Endothelial cell of umbilical vein (primary cell): ENCODE measurements at regions not wholly inside any gene's neighbourhood (a gene's known extent, or its start where the extent isn't known, plus 50 kb on each side); places are given as distances from the start of the nearest gene placed in this dataset.

Experiments used
- BruUV-seq: library from RNA; stranded (reverse); fragments of 400-500 nt; replicated peaks from 2 replicates; lab custom pipeline; 2021; lab: Mats Ljungman, UMichigan
- CTCF ChIA-PET: fragments of 300-600, 350-600 bp; sonication (Branson Sonifier 250); formaldehyde crosslinking; loops from one replicate; lab custom pipeline; 2021; ENCODE audit warnings: antibody characterized with exemption, inconsistent platforms; lab: Charles Lee
- POLR2A ChIA-PET: fragments of 300-600, 350-600 bp; sonication (Branson Sonifier 250); formaldehyde crosslinking; loops from one replicate; lab custom pipeline; 2021; ENCODE audit warnings: antibody characterized with exemption, inconsistent platforms; lab: Charles Lee
- DNase-seq: peaks from one replicate; pipeline ENCODE4 v3.0.0-alpha.2; 2011; ENCODE audit warnings: low read depth, low spot score
- FAIRE-seq: peaks from 2 replicates; lab custom pipeline; 2011; peaks lifted over from hg19 to GRCh38; lab: Jason Lieb, UNC
- H2AFZ ChIP-seq: 2 replicates; pipeline ENCODE4 v1.6.0; 2012; ENCODE audit warnings: low read depth, low read length, control low read depth, inconsistent platforms
- H3K27ac ChIP-seq: 2 replicates; pipeline ENCODE4 v1.5.1; 2011; ENCODE audit warnings: low read depth, mild to moderate bottlenecking, control low read depth, low read length, moderate library complexity; ENCODE audit not compliant: insufficient read depth
- H3K27me3 ChIP-seq, 2 experiments: 2 replicates each; pipeline versions ENCODE4 v1.6.0 to v1.6.1; 2011; ENCODE audit warnings: low read length in 2 of 2, mixed read lengths in 1 of 2; ENCODE audit not compliant: control insufficient read depth in 2 of 2, insufficient read depth in 2 of 2
- H3K36me3 ChIP-seq, 2 experiments: 2 replicates in 1 of 2; 3 replicates in 1 of 2; pipeline ENCODE4 v1.5.1; 2011; ENCODE audit warnings: low read length in 2 of 2, mild to moderate bottlenecking in 1 of 2, moderate library complexity in 1 of 2; ENCODE audit not compliant: control insufficient read depth in 2 of 2, insufficient read depth in 2 of 2; ENCODE audit errors: extremely low read depth in 1 of 2
- H3K4me1 ChIP-seq: 3 replicates; pipeline ENCODE4 v1.5.1; 2011; ENCODE audit warnings: mild to moderate bottlenecking, low read length; ENCODE audit not compliant: control insufficient read depth, insufficient read depth; ENCODE audit errors: extremely low read depth
- H3K4me2 ChIP-seq: 2 replicates; pipeline ENCODE4 v1.6.1; 2011; ENCODE audit warnings: low read length, control low read depth, mixed read lengths; ENCODE audit not compliant: insufficient read depth
- H3K4me3 ChIP-seq, 3 experiments: fragments of 200-600 bp in 1 of 3; sonication (generic), shearing (Covaris generic) in 1 of 3; replicated peaks in 1 of 3; 2 replicates each; pipeline ENCODE4 v1.5.1; 2011 to 2016; ENCODE audit warnings: control low read depth in 3 of 3, low read length in 3 of 3, mild to moderate bottlenecking in 2 of 3, inconsistent platforms in 1 of 3, low read depth in 1 of 3, moderate library complexity in 1 of 3; ENCODE audit not compliant: insufficient read depth in 1 of 3
- H3K79me2 ChIP-seq: 2 replicates; pipeline ENCODE4 v1.6.0; 2012; ENCODE audit warnings: low read length, inconsistent platforms; ENCODE audit not compliant: control insufficient read depth, insufficient read depth
- H3K9ac ChIP-seq: replicated peaks from 2 replicates; pipeline ENCODE3; 2011; ENCODE audit warnings: low read length, control low read depth; ENCODE audit not compliant: insufficient read depth; ENCODE audit errors: extremely low read depth
- H3K9me1 ChIP-seq: replicated peaks from 3 replicates; pipeline ENCODE4 v1.6.0; 2011; ENCODE audit warnings: mild to moderate bottlenecking, low read length; ENCODE audit not compliant: control insufficient read depth, insufficient read depth; ENCODE audit errors: extremely low read depth
- H3K9me3 ChIP-seq: replicated peaks from 2 replicates; pipeline ENCODE4 v1.5.1; 2012; ENCODE audit warnings: low read length, inconsistent platforms; ENCODE audit not compliant: control insufficient read depth, insufficient read depth
- H4K20me1 ChIP-seq: replicated peaks from 2 replicates; pipeline ENCODE3; 2011; ENCODE audit warnings: mild to moderate bottlenecking, low read length; ENCODE audit not compliant: control insufficient read depth, insufficient read depth; ENCODE audit errors: extremely low read depth
- EZH2 ChIP-seq: IDR thresholded peaks from 2 replicates; pipeline ENCODE4 v1.6.1; 2012; ENCODE audit warnings: borderline replicate concordance, low read depth, mild to moderate bottlenecking, moderate library complexity, low read length, inconsistent platforms; ENCODE audit not compliant: severe bottlenecking
- GATA2 ChIP-seq: IDR thresholded peaks from 2 replicates; pipeline ENCODE4 v1.7.0; 2011; ENCODE audit warnings: low read depth, mild to moderate bottlenecking, moderate library complexity, mixed read lengths, low read length; ENCODE audit not compliant: insufficient read length, insufficient read depth
- MYC ChIP-seq: IDR thresholded peaks from one replicate; pipeline ENCODE4 v1.6.1; 2011; ENCODE audit warnings: mild to moderate bottlenecking, low read depth, low read length
- POLR2A ChIP-seq: IDR thresholded peaks from 2 replicates; pipeline ENCODE4 v1.6.1; 2012; ENCODE audit warnings: low read depth, mild to moderate bottlenecking, control low read depth, low read length
- POLR2AphosphoS5 ChIP-seq: IDR thresholded peaks from 2 replicates; pipeline ENCODE4 v1.6.1; 2012; ENCODE audit warnings: low read depth, mild to moderate bottlenecking, control low read depth, low read length, moderate library complexity; ENCODE audit not compliant: insufficient read depth
- dilution Hi-C: fragments of 300-500 bp; cut with MboI; formaldehyde crosslinking; loops from one replicate; pipeline ENCODE4 v1.15.0; 2019; ENCODE audit warnings: low sequenced_read_pairs; ENCODE audit not compliant: extremely low pct_ligation_motif_present
- intact Hi-C: fragments of 100-400 bp; cut with micrococcal nuclease; formaldehyde crosslinking; loops from one replicate; pipeline ENCODE4 v1.10.0; 2022
- TF ChIP-seq, protein P1 (sequence below): IDR thresholded peaks from 2 replicates; pipeline ENCODE4 v1.6.1; 2011; ENCODE audit not compliant: insufficient read depth, insufficient read length
- TF ChIP-seq, protein P2 (sequence below), 2 donors: IDR thresholded peaks; 1 replicate in 1 of 2; 2 replicates in 1 of 2; pipeline ENCODE4 v1.5.1; 2011; ENCODE audit warnings: low read length in 2 of 2, mild to moderate bottlenecking in 2 of 2, moderate library complexity in 2 of 2, control low read depth in 1 of 2, inconsistent platforms in 1 of 2, low read depth in 1 of 2; ENCODE audit not compliant: insufficient read depth in 1 of 2; ENCODE audit errors: extremely low read depth in 1 of 2

GRCh38 chr20:7347409-7347808, 579.9 kb downstream of the BMP2 start:
- Histone ChIP-seq H3K4me2 (no peak overlapping the region), H3K79me2 (no peaks in the 10 kb centered on the region), H4K20me1 (no peaks in the 10 kb centered on the region), H3K4me3 (no peak overlapping the region), H3K36me3 (no peaks in the 10 kb centered on the region), H3K9me3 (no peaks in the 10 kb centered on the region), H3K4me1 (no peaks in the 10 kb centered on the region), H2AFZ (no peak overlapping the region), H3K27me3 (peaks cover 0 to 3% of the 10 kb centered on the region in 2 experiments), H3K9me1 (no peaks in the 10 kb centered on the region), H3K9ac (no peak overlapping the region), H3K27ac (no peak overlapping the region)
- FAIRE-seq (no peak), DNase-seq (no peak)
- dilution Hi-C loops, result no loop called here
- ChIA-PET CTCF (no interaction called here), POLR2A (no interaction called here)
- intact Hi-C loops, result no loop called here
- TF ChIP-seq POLR2AphosphoS5 (no peak), GATA2 (no peak), MYC (no peak), EZH2 (no peak), POLR2A (no peak)
- TF ChIP-seq, protein P1, sequence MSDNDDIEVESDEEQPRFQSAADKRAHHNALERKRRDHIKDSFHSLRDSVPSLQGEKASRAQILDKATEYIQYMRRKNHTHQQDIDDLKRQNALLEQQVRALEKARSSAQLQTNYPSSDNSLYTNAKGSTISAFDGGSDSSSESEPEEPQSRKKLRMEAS, result no peak
- TF ChIP-seq, protein P2, sequence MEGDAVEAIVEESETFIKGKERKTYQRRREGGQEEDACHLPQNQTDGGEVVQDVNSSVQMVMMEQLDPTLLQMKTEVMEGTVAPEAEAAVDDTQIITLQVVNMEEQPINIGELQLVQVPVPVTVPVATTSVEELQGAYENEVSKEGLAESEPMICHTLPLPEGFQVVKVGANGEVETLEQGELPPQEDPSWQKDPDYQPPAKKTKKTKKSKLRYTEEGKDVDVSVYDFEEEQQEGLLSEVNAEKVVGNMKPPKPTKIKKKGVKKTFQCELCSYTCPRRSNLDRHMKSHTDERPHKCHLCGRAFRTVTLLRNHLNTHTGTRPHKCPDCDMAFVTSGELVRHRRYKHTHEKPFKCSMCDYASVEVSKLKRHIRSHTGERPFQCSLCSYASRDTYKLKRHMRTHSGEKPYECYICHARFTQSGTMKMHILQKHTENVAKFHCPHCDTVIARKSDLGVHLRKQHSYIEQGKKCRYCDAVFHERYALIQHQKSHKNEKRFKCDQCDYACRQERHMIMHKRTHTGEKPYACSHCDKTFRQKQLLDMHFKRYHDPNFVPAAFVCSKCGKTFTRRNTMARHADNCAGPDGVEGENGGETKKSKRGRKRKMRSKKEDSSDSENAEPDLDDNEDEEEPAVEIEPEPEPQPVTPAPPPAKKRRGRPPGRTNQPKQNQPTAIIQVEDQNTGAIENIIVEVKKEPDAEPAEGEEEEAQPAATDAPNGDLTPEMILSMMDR (IDR thresholded peaks at IDR 0.05; ENCODE audit: extremely low read depth in 1 of 2, insufficient read depth in 1 of 2, low read depth in 1 of 2, low read length in 2 of 2), result no peak
- BruUV-seq, result no TSS peak
